A549 (cell line): ENCODE measurements at regions not wholly inside any gene's neighbourhood (a gene's known extent, or its start where the extent isn't known, plus 50 kb on each side); places are given as distances from the start of the nearest gene placed in this dataset.

Source experiments
- CTCF ChIP-seq: fragments of >200 bp; sonication (Bioruptor Twin); formaldehyde crosslinking; IDR thresholded peaks from 3 replicates; pipeline ENCODE4 v1.5.1; 2016
- JUN ChIP-seq, 2 experiments: fragments of >200 bp; sonication (Bioruptor Twin); formaldehyde crosslinking; IDR thresholded peaks; 2 replicates in 1 of 2; 3 replicates in 1 of 2; pipeline ENCODE4 v1.6.1; 2016 to 2017
- MAX ChIP-seq: IDR thresholded peaks from 2 replicates; pipeline ENCODE4 v1.6.1; 2012
- USF2 ChIP-seq: fragments of 450-650 bp; IDR thresholded peaks from 2 replicates; pipeline ENCODE4 v1.6.1; 2014; ENCODE audit warnings: antibody characterized with exemption

- TF ChIP-seq CTCF (no peak), USF2 (no peak), JUN (IDR thresholded peaks at IDR 0.05) (no peak), MAX (no peak)
These were observed 375.2 kb upstream of the SPHKAP start for GRCh38 chr2:228556717-228557116.
